GM23338 (cell line): ENCODE measurements at regions not wholly inside any gene's neighbourhood (a gene's known extent, or its start where the extent isn't known, plus 50 kb on each side); places are given as distances from the start of the nearest gene placed in this dataset.

Source experiments
- ATAC-seq: fragments of 200-7000 bp; cut with Tn5 transposase; 3 replicates; pipeline ENCODE4 v1.9.1; 2020
- DNase-seq: peaks from one replicate; pipeline ENCODE4 v3.0.0-alpha.2; 2015; ENCODE audit warnings: low spot score
- H2AFZ ChIP-seq: fragments of 200-600 bp; sonication (generic); 2 replicates; pipeline ENCODE4 v1.8.0; 2016; ENCODE audit warnings: antibody characterized with exemption, mild to moderate bottlenecking, moderate library complexity
- H3F3A ChIP-seq: fragments of 200-600 bp; sonication (generic); replicated peaks from 2 replicates; pipeline ENCODE4 v1.8.0; 2017; ENCODE audit warnings: antibody characterized with exemption, mixed run types, low read depth
- H3K27ac ChIP-seq: fragments of 200-600 bp; sonication (generic); 2 replicates; pipeline ENCODE4 v1.6.1; 2016; ENCODE audit warnings: low read depth
- H3K27me3 ChIP-seq: fragments of 200-600 bp; sonication (generic); 2 replicates; pipeline ENCODE4 v1.8.0; 2016; ENCODE audit warnings: mild to moderate bottlenecking, mixed run types, moderate library complexity; ENCODE audit not compliant: insufficient read depth
- H3K36me3 ChIP-seq: fragments of 200-600 bp; sonication (generic); 2 replicates; pipeline ENCODE4 v1.8.0; 2016; ENCODE audit warnings: mild to moderate bottlenecking; ENCODE audit not compliant: insufficient read depth
- H3K4me1 ChIP-seq: fragments of 200-600 bp; sonication (generic); 2 replicates; pipeline ENCODE4 v1.8.0; 2016; ENCODE audit warnings: mild to moderate bottlenecking, moderate library complexity; ENCODE audit not compliant: insufficient read depth
- H3K4me2 ChIP-seq: fragments of 200-600 bp; sonication (generic); 2 replicates; pipeline ENCODE4 v1.7.1; 2017; ENCODE audit warnings: mixed run types
- H3K4me3 ChIP-seq: fragments of 200-600 bp; sonication (generic); 2 replicates; pipeline ENCODE4 v1.6.1; 2016; ENCODE audit warnings: mixed run types
- H3K79me2 ChIP-seq: fragments of 200-600 bp; sonication (generic); replicated peaks from 2 replicates; pipeline ENCODE4 v1.8.0; 2017; ENCODE audit warnings: mild to moderate bottlenecking; ENCODE audit not compliant: insufficient read depth
- H3K9me2 ChIP-seq: fragments of 200-600 bp; sonication (generic); 2 replicates; pipeline ENCODE4 v1.8.0; 2017; ENCODE audit not compliant: insufficient read depth
- H4K20me1 ChIP-seq: fragments of 200-600 bp; sonication (generic); replicated peaks from 2 replicates; pipeline ENCODE4 v1.8.0; 2017; ENCODE audit warnings: mild to moderate bottlenecking; ENCODE audit not compliant: insufficient read depth
- H3K27ac Mint-ChIP-seq: 2 replicates; pipeline ENCODE4 v1.8.0; 2020; ENCODE audit warnings: inconsistent platforms, mild to moderate bottlenecking, moderate library complexity, mixed read lengths
- H3K27me3 Mint-ChIP-seq: 3 replicates; pipeline ENCODE4 v1.8.0; 2022; ENCODE audit warnings: low read depth, mild to moderate bottlenecking, moderate library complexity, mixed read lengths, inconsistent platforms; ENCODE audit not compliant: insufficient read depth, poor library complexity
- H3K36me3 Mint-ChIP-seq: 3 replicates; pipeline ENCODE4 v1.8.0; 2021; ENCODE audit warnings: low read depth, mild to moderate bottlenecking, inconsistent platforms, moderate library complexity, mixed read lengths
- H3K4me1 Mint-ChIP-seq: 3 replicates; pipeline ENCODE4 v1.8.0; 2020; ENCODE audit warnings: mild to moderate bottlenecking, inconsistent platforms, mixed read lengths
- H3K4me3 Mint-ChIP-seq: 3 replicates; pipeline ENCODE4 v1.8.0; 2021; ENCODE audit warnings: moderate library complexity, mild to moderate bottlenecking, inconsistent platforms, mixed read lengths
- H3K9me3 Mint-ChIP-seq: 3 replicates; pipeline ENCODE4 v1.8.0; 2020; ENCODE audit warnings: moderate library complexity, mild to moderate bottlenecking, inconsistent platforms, mixed read lengths
- CREB1 ChIP-seq: fragments of 250-450 bp; sonication (Bioruptor Pico); IDR thresholded peaks from 2 replicates; pipeline ENCODE4 v1.5.0; 2020; ENCODE audit warnings: low read depth, mild to moderate bottlenecking, moderate library complexity
- JUNB ChIP-seq: IDR thresholded peaks from one replicate; pipeline ENCODE4 v1.6.1; 2016; ENCODE audit warnings: antibody characterized with exemption; ENCODE audit not compliant: unreplicated experiment
- NANOG ChIP-seq: IDR thresholded peaks from 2 replicates; pipeline ENCODE4 v1.6.1; 2016; ENCODE audit warnings: antibody characterized with exemption, borderline replicate concordance
- ZNF114 ChIP-seq: fragments of 250-450 bp; sonication (Bioruptor Pico); IDR thresholded peaks from 2 replicates; pipeline ENCODE4 v1.5.0; 2020; ENCODE audit warnings: mild to moderate bottlenecking, moderate library complexity
- ZNF462 ChIP-seq: fragments of 250-450 bp; sonication (Bioruptor Pico); IDR thresholded peaks from 2 replicates; pipeline ENCODE4 v1.5.0; 2020; ENCODE audit warnings: mild to moderate bottlenecking, moderate library complexity
- TF ChIP-seq, protein P1 (sequence below), 2 experiments: fragments of 200-600 bp in 1 of 2; sonication (generic) in 1 of 2; conservative IDR thresholded peaks; 2 replicates each; pipeline versions ENCODE4 v1.5.1 to v1.6.1; 2016 to 2017; ENCODE audit warnings: antibody characterized with exemption in 2 of 2, low read depth in 2 of 2, mild to moderate bottlenecking in 2 of 2, moderate library complexity in 1 of 2

DNA sequence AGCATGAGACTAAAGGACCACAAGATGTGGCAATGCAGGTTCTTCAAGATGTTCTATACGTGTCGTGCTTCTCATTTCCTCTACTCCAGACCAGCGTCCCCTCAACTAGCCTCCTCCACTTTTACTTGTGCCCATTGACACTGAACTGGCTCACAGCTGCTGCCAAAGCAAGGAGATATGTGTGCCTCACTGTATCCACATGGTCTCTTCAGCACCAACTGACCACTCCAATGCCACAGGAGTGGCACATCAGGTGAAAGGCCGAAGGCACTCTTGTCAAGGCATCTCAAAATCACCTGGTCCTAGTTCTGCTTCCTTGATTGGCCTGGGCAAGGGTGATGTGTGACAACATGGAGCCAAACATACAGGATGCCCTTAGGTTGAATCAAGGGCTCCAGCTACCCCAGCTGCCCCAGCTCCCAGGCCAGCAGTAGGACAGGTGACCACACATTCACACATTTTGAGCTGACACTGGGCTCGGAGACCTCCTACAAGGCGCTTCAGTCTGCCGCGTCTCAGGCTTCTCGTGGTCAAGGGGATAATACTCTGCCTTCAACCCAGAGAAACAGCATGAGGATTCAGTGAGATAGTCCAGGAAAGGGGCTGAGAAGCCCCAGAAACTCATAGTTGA lies 205.2 kb upstream of the CDH4 start (continued):
- TF ChIP-seq ZNF462 (CRISPR knock-in tag) = no peak
- TF ChIP-seq NANOG = no peak

- Histone ChIP-seq H3K4me1 (no peaks in the 10 kb centered on the region), H3K79me2 (no peaks in the 10 kb centered on the region), H3K27me3 (no peaks in the 10 kb centered on the region), H3K4me2 (no peak overlapping the region), H3K4me3 (no peak overlapping the region), H3F3A (no peaks in the 10 kb centered on the region), H3K27ac (no peak overlapping the region), H3K9me2 (no peaks in the 10 kb centered on the region), H2AFZ (no peak overlapping the region), H4K20me1 (no peaks in the 10 kb centered on the region), H3K36me3 (no peaks in the 10 kb centered on the region)
- ATAC-seq (no peak), DNase-seq (no peak)
- Mint-ChIP-seq H3K4me1 (peaks cover 5% of the 10 kb centered on the region; the same call in 2 of the 3 replicates), H3K27me3 (peaks cover 7% of the 10 kb centered on the region), H3K27ac (no peak overlapping the region), H3K9me3 (peaks cover 2% of the 10 kb centered on the region; the same call in 1 of the 3 replicates), H3K36me3 (peaks cover 4% of the 10 kb centered on the region; the same call in 1 of the 3 replicates), H3K4me3 (no peak overlapping the region)
- TF ChIP-seq ZNF462 (CRISPR knock-in tag) (no peak), ZNF114 (CRISPR knock-in tag) (no peak), JUNB (no peak), CREB1 (CRISPR knock-in tag) (no peak)
- TF ChIP-seq, protein P1, sequence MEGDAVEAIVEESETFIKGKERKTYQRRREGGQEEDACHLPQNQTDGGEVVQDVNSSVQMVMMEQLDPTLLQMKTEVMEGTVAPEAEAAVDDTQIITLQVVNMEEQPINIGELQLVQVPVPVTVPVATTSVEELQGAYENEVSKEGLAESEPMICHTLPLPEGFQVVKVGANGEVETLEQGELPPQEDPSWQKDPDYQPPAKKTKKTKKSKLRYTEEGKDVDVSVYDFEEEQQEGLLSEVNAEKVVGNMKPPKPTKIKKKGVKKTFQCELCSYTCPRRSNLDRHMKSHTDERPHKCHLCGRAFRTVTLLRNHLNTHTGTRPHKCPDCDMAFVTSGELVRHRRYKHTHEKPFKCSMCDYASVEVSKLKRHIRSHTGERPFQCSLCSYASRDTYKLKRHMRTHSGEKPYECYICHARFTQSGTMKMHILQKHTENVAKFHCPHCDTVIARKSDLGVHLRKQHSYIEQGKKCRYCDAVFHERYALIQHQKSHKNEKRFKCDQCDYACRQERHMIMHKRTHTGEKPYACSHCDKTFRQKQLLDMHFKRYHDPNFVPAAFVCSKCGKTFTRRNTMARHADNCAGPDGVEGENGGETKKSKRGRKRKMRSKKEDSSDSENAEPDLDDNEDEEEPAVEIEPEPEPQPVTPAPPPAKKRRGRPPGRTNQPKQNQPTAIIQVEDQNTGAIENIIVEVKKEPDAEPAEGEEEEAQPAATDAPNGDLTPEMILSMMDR (conservative IDR thresholded peaks at IDR 0.05; ENCODE audit: low read depth in 2 of 2) = no peak
These were observed 204.5 kb upstream of the CDH4 start for GRCh38 chr20:61047515-61047914.
